ENCODE measurements at regions not wholly inside any gene's neighbourhood (a gene's known extent, or its start where the extent isn't known, plus 50 kb on each side); places are given as distances from the start of the nearest gene placed in this dataset.

DNA sequence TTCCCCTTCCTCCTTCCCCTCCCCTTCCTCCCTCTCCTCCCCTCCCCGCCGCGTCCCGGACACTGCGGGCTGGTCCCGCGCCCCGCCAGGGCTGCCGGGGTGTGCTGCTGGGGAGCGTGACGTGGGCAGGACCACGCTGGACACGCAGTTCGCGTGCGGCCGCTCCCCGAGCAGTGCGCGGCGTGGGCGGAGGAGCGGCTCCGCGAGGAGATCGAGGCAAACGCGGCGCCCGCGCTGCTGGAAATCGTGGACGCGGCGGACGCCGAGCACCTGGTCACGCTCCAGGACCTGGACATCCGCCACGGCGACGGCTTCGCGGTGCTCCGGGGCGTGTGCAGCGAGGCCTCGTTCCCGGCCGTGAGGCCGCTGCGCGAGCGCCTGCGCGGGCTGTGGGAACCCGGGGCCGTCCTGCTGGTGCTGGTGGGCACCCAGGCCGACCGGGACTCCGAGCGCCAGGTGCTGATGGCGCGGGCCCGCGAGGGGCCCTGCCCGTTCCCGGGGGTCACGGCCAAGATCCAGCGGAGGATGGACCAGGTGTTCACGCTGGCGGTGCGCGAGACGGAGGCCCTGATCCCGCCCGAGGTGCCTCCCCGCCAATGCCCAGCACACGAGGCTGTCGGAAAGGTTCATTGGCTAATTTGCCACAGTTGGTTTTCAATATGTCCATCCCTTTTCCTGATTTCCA lies 84.3 kb downstream of the TNFAIP2 start:
- no peak for DNase-seq

GRCh38 chr14:103209054-103209453 lies 85.8 kb downstream of the TNFAIP2 start:
- DNase-seq = no peak

GRCh38 chr14:103209506-103209905 lies 86.2 kb downstream of the TNFAIP2 start:
- no peak for DNase-seq

GRCh38 chr14:103213331-103213730 lies 90.1 kb downstream of the TNFAIP2 start:
- no peak for DNase-seq

DNA sequence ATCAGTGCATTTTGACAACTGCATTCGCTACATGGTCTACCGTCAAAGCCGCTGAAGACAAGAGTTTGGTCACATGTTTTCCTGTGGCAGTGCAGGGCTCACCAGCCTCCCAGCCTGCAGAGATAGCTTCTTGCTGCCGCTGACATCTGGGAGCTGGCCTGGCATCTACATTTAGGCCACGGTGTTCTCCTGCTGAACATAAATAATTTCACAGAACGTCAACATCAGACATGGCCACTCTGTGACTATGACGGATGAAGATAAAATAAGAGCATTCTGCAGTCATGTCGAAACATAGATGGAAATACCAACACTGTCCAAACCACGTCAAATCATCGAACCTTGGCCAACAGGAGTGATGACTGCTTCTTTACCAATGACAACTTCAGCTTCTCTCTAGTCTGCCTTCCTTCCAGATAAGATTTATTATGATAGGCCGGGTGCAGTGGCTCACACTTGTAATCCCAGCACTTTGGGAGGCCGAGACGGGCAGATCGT lies 91.2 kb downstream of the TNFAIP2 start:
- DNase-seq = no peak

DNA sequence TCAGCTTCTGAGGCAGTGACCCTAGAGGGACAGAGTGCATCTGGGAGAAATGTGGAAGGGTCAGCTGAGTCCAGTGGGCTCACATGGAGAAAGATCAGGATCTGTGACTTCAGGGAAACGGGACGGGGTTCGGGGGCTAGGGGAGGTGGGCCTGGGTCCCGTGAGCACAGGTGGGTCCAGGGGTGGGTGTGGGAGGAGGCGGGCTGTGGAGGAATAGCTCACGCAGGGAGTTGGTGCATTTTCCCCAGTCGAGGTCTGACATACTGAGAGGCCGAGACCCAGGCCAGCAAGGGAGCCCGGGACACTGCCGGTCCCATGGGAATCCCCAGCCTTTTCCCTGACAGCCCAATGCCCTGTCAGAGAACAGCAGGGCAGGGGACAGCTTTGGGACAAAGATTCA lies 93.1 kb downstream of the TNFAIP2 start:
- DNase-seq = no peak

- no peak for DNase-seq
Measured at GRCh38 chr14:103216857-103217256, 93.6 kb downstream of the TNFAIP2 start.

GRCh38 chr14:103217538-103217937 lies 94.3 kb downstream of the TNFAIP2 start:
- no peak for DNase-seq

- no peak for DNase-seq
Measured at GRCh38 chr14:103220134-103220981, 97.1 kb downstream of the TNFAIP2 start.

DNA sequence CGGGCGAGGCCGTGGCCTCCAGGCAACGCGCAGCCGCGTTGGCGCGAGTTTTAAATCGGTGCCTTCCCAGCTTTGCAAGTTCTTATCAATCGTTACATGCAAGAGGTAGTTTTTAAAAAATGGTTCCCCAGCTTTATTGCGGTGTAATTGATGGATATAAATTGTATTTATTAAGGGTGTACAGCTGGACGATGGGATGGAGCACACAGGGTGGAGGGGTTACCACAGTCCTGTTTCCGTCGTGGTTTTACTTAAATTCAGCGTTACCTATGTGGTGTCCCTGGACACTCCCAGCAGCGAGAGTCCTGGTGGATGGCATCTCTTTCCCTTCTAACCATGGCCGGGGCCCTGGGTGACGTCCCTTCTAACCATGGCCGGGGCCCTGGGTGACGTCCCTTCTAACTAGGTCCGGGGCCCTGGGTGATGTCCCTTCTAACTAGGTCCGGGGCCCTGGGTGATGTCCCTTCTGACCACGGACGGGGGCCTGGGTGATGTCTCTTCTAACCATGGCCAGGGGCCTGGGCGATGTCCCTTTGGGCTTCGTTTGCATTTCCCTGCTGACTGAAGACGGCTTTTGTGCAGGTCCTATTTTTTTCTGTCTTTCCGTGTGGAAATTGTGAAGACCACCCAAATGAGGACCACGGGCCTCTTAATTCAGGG lies 97.9 kb downstream of the TNFAIP2 start:
- DNase-seq = no peak

- DNase-seq = no peak
Measured at GRCh38 chr14:103221781-103222358, 98.6 kb downstream of the TNFAIP2 start.

- peak; percentile 45 for DNase-seq
Measured at GRCh38 chr14:103223818-103224352, 100.6 kb downstream of the TNFAIP2 start.

- no peak for DNase-seq
Measured at GRCh38 chr14:103225062-103225461, 101.8 kb downstream of the TNFAIP2 start.

DNA sequence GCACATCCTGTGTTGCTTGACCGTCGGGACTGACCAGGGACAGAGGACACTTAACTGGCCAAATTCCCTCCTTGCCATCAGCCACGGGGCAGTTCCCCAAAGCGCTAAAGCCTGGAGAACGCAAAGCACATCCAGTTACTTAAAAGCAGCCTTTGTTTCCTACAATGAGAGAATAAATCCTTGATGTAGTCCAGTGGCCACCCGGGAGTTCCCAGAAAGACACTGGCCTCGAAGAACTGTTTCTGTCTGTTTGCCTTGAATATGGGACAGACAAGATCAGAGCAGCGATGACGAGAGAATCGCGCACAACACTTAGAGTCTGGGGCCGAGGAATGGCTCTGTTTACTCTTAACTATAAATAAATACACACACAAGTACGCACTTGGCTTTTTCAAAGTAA lies 102.2 kb downstream of the TNFAIP2 start:
- no peak for DNase-seq

DNA sequence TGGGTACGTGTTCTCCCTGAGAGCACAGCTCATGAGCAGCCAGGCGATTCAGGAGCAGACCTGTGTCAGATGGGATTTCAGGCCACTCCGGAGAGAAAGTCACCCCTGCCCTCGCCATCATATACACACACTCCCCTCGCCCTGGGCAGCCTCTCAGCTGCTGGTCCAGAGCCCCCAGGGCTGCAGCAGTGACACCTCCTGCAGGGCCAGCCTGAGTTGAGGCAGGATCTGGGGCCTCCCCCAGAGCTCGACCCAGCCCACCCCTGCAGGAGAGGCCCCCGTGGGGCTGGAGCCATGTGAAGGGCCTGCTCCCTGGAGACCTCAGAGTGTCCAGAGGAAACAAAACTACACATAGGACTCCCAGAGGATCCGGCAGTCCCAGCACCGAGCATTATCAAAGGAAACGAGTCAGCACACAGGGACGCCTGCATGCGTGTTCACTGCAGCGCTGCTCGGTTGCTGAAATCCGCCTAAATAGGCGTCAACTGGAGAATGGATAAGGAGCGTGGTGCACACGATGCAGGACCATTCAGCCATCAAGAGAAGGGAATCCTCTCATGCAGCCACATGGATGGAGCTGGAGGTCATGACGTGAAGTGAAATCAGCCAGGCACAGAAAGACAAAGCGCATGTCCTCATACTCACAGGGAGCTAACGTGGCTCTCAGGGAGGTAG lies 104.0 kb downstream of the TNFAIP2 start:
- no peak for DNase-seq

DNA sequence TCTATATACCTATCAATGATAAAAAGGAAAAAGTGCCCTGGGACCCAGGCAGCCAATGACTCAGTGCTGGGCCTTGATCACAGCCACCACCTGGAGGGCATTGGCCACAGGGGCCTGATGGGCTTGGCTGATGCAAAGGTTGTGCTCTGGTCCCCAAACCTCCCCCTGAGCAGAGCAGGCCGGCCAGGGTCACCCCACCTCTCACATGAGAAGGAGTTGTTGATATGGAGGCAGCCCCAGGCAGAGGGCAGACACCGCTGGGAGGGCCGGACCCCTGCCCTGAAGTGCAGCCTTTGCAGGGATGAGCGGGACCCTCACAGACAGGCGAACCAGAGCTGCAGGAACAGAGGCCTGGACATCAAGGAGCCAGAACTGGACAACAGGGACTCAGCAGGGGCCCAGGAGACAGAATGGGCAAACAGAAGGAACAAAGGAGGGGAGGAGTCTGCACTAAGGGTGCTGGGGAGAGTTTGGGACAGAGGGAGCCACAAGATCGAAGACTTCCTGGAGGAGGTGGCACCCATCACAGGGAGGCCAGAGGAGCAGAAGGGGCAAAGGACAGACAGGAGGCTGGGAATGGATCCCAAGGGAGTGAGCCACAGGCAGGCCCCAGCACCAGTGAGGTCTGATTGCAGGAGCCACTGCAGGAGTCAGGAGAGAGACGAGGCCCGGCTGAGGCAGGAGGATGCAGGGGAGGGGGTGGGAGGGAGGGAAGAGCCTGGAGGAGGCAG lies 105.0 kb downstream of the TNFAIP2 start:
- peak; percentile 46 for DNase-seq

DNA sequence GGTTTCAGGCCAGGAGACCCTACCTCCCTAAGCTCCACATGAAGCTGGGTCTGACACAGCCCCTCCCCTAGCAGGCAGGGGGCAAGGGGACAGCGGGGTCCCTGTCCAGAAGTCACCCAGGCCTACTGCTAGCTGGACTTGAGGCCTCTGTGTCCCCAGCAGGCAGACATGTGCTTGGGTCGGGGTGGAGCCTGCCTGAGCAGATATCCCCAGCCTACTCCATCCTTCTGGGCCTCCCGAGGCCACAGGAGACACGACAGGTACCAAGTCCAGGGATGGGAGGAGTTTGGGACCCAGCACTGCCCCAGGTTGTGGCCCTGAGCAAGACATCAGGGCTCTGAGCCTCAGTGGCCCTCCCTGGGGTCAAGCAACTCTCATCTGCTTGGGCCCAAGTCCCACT lies 105.2 kb upstream of the EIF5 start:
- peak; percentile 44 for DNase-seq

GRCh38 chr14:103230021-103230420 lies 104.0 kb upstream of the EIF5 start:
- DNase-seq = no peak

GRCh38 chr14:103230658-103231334 lies 103.2 kb upstream of the EIF5 start:
- DNase-seq = no peak

DNA sequence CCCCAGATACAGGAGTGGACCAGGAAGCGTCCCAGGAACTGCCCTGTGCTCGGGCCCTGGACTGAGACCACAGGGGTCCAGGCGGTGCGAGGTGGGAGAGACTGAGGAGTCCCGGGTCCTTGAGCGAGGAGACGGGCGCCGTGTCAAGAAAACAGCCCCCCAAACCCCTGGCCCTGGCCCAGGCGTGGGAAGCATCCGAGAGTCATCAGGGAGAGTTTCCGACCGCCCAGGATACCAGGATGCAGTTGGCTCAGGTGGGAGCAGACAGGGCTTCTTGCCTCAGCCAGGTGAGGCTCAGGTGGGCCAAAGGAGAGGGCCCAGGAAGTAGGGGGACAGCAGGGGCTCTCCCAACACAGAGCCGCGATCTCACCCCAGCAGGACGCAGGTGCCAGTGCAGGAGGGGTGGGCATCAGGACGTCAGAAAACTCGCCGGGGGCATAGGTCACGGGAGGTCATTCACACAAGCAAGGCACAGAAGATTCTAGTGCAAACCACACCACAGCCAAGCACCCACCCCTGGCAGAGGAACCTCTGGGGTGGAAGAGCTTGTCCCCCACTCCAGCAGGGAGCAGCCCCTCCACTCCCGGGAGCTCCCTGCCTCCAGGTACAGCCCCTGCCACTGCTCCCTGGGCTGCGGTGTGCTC lies 102.5 kb upstream of the EIF5 start:
- no peak for DNase-seq

Data from islet precursor cell (in vitro differentiated cells).